Fibroblast of skin of left quadriceps (primary cell): ENCODE measurements at regions not wholly inside any gene's neighbourhood (a gene's known extent, or its start where the extent isn't known, plus 50 kb on each side); places are given as distances from the start of the nearest gene placed in this dataset.
"Not testable (repeated sequence)": the region's sequence is repeated elsewhere in the genome, so short reads cannot be mapped to it uniquely, and the experiment has no call there.

Source experiments
- DNase-seq, 2 experiments: peaks; one replicate each; pipeline ENCODE4 v3.0.0-alpha.2; 2013; ENCODE audit warnings: low read depth in 2 of 2

DNA sequence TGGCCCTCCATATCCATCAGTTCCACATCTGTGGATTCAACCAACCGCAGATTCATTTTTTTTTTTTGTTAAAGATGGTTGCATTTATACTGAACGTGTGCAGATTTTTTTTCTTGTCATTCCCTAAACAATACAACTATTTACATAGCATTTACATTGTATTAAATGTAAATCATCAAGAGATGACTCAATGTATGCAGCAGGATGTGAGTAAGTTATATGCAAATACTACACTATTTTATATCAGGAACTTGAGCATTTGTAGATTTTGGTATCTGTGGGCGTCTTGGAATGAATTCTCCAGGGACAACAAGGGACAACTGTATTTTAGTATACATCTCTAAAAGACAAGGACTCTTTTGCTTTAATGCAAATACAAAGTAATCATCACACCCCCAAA lies 299.2 kb upstream of the ZNF608 start:
- no peak for DNase-seq

DNA sequence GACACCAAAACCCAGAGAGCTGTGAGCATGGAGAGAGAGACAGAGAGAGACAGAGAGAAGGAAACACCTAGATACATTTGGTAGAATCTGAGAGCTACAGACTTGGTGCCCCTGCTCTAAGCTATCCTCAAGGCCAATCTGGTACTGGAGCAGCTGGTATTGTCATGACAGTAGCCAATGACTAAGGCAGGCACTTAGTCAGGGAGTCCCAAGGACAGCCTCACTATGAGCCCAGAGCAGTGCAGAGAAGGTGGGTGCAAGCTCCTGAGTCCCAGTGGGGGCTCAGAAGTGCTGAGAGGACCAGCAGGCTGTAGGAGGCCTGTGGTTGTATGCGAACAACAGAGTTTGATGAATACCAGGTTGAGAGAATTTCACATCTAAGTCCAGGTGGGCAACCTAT lies 300.4 kb upstream of the ZNF608 start:
- DNase-seq: no peak

DNA sequence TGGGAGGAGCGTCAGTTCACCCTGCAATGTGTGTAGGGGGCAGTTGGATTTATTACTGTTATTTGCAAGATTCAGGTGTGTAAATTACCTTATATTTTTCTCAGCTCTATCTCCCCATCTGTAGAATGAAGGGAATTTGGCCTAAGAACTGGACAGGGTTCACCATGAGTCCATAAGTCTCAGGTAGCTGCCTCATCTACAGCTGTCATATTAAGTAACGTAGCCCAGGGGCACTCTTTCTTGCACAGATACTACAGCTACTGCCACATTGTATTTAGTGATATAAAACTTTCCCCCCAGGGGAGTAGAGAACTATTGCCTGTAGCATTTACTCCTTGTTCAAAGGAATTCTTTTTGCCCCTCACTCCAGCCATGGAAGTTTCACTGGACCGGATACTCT lies 301.4 kb upstream of the ZNF608 start:
- no peak for DNase-seq

DNA sequence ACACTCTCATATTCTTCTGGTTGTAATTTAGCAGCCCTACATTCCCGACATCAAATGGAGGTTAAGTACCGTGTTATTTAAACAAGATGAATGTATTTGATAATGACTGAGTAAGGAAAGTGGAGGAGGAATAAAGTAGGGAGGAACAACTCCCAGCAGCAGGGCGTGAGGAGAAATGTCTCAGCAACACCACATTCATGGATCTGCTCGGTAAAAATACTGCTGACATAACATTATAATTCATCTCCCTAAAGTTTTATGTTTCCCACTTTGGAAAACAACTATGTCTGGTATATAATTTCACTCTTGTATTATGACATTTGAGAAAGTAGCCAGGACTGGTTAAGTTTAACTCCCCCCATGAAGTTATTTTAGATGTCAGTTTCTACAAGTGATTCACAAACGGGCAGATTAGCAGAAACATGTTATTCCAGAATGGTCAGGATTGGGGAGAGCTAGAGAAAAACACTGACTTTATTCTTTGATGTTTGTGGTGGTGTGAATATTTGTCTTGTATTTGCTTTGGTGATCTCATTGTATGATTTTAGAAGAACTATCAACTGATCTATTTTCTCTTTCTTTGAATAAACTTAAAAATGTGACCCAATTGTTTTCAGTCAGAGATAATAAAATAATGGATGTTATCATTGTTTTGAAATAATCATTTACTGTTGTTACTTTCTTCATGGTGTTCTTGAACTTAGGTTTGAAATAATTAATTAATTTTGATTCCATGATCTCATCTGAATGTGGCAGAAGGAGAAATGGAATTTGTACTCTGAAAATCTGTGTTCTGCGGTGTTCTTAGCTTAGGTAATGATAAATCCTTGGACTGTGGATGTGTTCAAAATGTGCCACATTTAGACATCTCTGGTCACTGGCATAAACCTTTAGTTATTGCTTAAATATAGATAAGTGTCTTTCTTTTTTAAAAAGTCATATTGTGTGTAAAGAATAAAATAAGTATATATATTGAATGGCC lies 303.6 kb upstream of the ZNF608 start:
- no peak for DNase-seq

DNA sequence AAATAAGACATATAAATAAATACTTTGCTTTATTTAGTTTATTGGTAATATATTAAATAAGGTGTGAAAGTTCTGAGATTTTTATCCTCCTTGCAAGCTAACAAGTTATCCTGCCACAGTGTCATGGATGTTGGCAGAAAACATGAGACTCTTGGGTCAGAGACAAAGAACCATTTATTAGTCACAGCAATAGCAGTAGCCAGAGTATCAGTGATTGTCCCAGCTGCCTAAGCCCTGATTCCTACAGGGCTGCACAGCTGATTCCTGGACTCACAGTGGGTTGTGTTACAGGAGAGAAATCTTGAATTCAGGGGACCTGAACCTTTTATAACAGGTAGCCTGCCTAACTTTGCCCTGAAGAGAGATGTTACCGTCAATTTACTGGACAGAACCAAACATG lies 304.5 kb upstream of the ZNF608 start:
- DNase-seq: no peak

DNA sequence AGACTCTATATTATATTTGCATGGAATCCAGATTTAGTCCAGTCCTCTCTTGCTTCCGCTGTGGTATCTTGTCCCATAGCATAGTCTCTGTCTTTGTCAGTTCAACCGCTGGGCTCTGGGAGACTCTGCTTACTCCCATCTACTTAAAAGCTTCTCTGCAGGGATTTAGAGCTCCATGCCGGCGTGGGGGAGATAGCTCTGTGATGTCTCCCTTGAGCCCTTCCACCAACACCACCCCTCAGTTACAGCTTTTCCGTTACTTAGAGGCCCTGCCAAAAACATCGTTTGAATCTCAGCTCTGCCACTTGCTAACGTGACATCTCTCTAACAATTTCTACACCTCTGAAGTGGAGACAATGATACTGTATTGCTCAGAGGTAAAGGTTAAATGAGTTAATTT lies 306.1 kb upstream of the ZNF608 start:
- DNase-seq: no peak

DNA sequence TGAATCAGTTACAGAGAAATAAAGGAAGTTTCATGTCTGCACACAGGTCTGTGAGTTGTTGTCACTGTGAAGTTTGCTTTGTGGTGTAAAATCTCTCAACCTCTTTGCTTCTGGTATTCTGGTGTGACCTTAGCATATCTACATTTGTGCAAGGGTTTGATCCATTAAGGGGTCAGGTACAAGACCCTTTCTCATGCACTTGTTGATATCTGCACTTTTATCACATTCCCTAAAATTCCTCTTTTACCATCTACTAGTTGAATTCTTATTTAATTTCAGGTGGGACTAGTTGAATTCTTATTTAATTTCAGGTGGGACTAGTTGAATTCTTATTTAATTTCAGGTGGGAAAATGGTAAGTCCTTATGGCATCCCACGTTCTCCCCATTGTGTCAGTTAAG lies 306.7 kb upstream of the ZNF608 start:
- DNase-seq: no peak

DNA sequence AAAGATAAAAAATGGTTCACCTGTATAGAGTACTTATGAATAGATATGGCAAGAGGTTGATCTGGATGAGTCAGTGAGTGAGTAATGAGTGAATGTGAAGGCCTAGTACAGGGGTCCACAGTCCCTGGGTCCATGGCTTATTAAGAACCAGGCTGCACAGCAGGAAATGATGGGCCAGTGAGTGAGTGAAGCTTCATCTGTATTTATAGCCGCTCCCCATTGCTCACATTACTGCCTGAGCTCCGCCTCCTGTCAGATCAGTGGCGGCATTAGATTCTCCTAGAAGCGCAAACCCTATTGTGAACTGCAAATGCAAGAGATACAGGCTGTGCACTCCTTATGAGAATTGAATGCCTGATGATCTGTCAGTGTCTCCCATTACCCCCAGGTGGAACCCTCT lies 307.7 kb upstream of the ZNF608 start:
- DNase-seq: no peak

DNA sequence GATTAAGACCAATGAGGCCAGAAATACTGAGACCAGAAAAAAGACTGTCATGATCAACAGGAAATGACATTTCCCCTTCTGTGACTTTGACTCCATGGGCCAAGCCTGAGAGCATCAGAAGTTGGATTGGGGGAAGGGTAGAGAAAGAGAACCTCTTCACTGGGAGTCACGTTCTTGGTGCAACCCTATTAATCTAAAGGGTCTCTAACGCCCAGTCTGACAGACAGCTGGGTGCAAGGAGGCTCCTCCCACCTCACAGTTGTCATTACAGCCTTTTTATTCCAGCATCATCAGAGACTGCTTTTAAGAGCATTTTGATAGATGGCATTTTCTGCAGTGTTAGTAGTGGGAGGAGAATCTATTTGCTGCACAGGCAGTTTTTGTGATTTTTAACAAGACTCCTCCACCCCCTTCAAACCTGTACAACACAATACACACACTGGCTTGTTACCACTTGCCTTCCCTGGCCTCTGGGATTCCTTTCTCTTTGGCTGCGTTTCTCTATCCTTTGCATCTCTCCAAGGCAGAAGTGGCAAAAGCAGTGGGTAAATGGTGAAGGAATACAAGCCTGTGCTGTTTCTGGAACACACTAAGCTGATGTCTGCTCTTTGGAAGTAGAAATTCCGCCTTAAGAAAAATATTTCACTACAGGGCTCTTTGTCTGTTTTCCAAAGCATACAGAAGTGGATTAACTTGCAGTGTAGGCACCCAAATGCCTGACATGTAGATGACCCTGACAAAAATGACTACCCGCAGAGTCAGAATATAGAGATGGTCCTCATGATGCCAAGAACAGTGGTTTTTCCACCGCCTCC lies 310.4 kb upstream of the ZNF608 start:
- no peak for DNase-seq

DNA sequence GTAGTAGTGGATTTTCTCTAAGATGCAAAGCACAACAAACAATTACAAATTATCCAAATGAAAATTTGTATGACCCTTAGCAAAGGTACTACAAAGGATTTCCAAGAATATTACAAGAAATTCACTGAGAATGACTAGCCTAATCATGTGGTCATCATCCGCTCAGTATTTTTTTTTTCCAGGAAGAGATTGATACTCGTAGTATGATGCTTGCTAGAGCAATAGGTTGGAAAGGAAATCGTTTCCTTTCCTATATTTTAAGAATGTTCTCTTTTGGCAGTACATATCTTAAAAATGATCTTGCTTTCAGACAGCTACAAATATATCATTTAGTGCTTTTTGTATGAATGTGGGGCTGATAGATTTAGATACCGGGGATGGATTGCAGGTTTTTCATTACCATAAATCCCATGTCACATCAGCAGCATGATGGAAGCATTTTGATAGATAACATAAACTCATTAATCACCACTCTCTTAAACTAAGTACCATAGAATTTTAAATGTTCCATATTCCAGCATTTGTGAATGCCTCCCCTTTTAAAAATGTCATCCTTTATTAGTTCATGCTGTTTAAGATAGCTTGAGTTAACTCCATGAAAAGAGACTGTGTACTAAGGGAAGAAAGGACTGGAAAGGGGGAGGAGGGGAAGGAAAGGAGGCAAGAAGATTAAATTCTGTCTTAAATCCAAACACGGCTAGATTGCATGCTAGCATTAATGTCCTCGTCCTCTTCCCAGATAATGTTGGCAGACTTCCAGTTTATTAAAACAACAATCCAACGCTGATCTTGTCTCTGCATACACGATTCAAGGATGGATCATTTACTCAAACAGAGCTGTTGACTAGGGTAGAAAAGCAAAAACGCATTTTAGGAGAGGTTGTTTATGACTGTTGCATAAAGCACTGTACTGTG lies 311.7 kb upstream of the ZNF608 start:
- DNase-seq: peak; percentile 53 to 59

DNA sequence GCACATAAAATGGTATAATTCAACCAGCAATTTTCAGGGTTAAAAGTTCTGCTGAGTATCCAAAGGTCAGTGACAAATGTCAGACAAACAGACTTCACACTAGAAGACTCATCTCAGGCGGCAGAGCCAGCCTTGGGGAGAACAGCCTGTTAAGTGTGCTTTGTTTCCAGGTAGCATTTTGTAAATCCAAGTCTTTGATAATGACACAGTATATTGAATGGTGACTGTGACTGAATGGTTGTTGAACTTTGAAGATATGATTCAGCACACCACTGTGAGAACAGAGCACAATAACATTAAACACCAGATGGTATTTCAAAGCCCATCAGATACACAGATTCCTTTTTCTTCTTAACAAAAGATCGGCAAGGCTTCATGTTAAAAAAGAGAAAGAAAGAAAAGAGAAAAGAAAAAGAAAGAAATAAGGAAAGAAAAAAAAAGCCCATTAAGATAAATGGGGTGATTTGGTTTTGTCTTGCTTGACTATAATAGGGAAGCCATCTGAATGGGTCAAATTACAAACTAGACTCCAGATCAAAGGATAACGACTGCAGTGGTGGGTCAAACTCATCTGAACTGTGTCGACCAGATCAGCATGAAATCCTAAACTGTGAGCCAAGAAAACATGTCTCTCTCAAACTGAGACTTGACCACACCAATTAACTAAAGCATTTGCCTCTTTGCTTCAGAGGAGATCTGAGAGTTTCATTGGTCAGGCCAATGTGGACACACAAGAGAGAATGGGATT lies 313.0 kb upstream of the ZNF608 start:
- DNase-seq: no peak

DNA sequence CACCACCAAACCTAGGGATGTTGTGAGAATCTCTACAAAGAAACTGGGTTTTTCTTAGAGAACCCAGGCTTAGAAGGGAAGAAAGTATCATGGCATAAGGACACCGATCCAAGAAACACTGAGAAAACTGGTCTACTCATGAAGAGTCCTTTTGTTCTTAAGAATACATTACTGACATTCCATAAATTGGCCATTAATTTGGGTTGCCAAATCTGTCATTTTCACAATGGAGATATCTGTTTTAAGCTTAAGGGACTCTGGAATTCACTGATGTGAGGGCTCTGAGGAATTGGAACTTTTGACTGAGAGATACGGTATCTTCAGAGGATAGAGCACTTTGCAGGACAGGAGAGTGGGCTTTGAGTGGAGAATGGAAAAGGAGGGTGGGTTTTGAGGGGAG lies 315.3 kb upstream of the ZNF608 start:
- no peak for DNase-seq

DNA sequence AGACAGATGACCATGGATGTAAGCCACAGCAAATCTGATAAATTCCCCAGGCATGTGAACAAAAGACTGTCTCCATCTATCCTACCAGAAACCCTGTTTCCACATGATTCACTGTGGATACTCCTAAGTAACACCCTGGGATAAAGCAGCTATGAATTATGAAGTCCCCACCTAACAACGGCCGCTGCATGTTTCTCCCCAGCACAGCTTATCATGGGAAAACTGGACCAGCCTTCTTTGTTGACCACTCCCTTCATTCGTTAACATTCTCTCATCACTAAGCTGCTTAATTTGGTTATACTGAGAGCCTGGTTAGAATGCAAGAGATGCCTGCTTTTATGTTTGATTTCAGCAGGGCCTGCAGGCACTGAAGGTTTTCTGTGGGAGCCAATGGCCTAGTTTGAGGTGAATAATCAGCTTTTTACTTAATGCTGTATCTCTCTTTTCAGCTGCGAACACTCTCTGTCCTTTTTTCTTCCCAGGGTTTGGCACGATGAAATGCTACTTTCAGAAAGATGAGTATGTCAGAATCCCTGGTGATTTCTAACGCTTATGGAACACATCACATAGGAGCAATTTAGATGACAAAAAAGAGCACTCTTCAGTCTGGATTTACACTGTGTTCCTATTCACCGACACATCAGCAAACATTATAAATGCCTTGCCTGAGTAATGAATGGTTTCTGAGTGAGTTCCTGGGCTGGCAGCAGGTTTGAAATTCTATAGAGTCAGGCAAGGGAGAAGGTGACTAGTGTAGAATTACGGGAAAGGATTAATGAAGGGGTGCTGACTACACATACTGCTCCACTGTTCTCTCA lies 318.4 kb upstream of the ZNF608 start:
- no peak for DNase-seq

DNA sequence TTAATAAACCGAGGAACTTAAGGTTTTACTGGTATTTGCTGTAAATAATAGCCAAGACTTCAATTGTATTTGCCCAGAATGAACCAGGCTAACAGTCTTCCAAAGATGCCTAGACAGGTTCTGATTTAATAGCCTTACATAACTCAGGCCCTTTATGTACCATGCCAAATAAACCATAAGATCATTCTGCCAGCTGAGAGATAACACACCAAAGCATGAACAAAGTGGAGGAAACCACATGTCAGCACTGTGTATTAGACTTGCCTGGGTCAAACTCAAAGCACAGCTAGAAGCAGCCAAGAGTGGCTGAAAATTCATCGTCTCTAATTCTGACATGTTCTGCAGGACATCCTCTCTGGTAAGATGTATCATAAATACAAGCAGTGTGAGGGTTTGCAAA lies 319.3 kb upstream of the ZNF608 start:
- no peak for DNase-seq

DNA sequence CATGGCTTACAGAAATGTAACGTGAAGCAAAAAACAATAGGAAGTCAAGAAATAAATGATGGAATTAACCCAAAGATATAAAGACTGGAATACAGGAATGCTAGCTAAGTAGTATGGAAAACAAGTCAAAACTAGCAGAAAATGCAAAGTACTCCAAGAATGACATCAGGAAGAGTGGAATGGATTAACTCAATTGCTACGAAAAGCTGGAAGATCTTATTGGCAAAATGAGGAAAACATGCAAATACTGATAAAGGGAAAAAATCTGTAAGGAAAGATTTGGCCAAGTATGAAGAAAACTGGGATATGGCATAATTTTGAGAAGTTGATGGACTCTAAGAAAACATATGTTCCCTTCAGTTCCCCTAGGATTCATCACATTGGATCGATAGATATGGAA lies 324.5 kb upstream of the ZNF608 start:
- DNase-seq: no peak

DNA sequence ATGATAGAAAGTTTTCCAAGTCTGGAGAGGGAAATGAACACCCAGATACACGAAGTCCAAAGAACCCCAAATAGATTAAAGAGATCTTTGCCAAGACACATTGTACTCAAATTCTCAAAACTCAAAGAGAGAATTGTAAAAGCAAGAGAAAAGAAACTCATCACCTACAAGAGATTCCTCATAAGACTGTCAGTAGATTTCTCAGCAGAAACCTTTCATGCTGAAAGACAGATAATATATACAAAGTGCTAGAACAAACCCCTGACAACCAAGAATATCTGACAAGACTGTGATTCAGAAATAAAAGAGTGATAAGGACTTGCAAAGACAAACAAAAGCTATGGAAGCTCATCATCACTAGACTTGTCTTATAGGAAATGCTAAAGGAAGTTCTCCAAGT lies 326.7 kb upstream of the ZNF608 start:
- DNase-seq: no peak

DNA sequence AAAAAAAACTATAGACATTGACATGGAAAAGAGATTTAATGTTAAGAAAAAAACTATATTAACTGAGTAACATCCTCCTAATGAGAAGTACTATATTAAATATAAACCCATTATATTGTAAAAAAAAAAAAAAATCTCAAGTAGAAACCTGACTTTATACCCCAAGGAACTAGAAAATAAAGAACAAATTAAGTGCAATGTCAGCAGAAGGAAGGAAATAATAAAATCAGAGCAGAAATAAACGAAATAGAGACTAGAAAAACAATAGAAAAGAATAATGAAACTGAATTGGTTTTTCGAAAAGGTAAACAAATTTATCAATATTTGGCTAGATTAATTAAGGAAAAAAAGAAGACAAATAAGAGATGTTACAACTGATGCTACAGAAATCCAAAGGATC lies 329.1 kb upstream of the ZNF608 start:
- no peak for DNase-seq

DNA sequence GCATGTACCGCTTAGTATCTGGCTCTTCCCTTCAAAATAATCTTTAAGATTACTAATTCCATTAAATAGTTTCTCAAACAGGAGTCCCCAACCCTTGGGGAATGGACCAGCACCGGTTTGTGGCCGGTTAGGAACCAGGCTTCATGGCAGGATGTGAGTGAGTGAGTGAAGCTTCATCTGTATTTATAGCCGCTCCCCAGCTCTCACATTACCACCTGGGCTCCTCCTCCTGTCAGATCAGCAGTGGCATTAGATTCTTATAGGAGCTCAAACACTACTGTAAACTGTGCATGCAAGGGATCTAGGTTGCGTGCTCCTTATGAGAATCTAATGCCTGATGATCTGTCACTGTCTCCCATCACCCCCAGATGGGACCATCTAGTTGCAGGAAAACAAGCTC lies 332.6 kb upstream of the ZNF608 start:
- not testable (repeated sequence) for DNase-seq

DNA sequence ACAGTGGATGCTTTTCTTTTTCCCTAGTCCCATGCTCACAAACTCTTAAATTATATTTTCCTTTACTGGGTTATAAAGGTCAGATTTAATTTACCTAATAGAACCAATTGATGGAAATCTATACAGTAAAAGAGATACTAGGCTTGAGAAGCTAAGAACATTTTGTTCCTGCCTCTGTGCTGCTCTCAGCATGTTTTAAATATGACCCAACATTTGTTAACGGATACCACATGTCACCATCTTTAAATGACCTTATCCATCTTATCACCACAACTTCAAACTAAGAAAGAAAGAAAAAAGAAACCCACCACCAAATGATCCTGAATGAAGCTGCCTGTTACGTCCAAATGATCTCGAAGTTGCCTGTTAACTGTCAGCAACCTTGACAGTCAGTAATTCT lies 334.7 kb upstream of the ZNF608 start:
- DNase-seq: no peak

DNA sequence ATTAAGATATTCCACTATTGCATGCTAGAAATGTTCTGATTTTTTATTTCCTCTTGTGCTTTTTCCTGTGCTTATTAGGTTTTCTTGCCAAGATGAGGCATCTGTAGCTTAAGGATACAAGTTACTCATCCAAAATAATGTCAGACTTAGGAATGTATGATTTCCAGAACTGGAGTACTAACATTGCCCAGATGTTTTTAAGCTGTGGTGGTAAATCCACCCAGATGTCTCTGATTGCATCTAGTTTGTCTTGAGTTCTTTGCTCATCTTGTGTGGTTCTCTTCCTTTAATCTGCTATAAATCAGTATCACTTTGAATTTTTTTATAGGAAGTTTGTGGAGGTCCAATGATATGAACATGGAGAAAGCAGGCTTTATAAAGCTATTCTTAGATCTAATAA lies 337.5 kb upstream of the ZNF608 start:
- peak; percentile 91 to 92 for DNase-seq
